ENCODE measurements at regions not wholly inside any gene's neighbourhood (a gene's known extent, or its start where the extent isn't known, plus 50 kb on each side); places are given as distances from the start of the nearest gene placed in this dataset.

DNA sequence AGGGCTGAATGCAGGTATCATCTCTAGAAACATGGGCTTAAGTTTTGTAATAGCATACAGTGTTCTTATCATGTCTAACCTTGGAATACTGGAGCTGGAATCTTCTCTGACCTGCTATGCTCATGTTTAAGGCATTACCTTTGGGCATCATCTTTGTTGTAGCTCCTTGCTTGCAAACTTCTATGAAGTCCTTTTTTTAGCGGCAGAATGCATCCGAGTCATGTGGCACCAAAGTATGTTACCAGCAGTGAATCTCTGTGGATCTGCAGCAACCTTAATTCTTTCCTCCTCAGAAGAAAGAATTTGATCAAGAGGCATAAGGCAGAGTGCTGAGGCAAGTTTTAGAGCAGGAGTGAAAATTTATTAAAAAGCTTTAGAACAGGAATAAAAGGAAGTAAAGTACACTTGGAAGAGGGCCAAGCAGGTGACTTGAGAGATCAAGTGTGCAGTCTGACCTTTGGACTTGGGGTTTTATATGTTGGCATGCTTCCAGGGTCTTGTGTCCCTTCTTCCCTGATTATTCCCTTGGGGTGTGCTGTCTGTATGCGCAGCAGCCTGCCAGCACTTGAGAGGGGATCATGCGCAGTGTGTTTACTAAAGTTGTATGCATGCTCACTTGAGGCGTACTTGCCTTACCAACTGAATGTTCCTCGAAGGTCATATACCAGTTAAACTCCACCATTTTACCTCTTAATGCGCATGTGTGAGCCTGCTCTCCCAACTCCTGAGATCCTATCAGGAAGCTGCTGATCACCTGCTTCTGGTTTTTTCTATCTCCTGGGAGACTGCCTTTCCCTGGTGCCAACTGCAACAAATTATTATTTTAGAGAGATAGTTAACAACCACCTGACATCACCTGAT is 115.5 kb downstream of the LACC1 start:
- CTCF ChIA-PET: no interaction called here
- TF ChIP-seq, protein P1, sequence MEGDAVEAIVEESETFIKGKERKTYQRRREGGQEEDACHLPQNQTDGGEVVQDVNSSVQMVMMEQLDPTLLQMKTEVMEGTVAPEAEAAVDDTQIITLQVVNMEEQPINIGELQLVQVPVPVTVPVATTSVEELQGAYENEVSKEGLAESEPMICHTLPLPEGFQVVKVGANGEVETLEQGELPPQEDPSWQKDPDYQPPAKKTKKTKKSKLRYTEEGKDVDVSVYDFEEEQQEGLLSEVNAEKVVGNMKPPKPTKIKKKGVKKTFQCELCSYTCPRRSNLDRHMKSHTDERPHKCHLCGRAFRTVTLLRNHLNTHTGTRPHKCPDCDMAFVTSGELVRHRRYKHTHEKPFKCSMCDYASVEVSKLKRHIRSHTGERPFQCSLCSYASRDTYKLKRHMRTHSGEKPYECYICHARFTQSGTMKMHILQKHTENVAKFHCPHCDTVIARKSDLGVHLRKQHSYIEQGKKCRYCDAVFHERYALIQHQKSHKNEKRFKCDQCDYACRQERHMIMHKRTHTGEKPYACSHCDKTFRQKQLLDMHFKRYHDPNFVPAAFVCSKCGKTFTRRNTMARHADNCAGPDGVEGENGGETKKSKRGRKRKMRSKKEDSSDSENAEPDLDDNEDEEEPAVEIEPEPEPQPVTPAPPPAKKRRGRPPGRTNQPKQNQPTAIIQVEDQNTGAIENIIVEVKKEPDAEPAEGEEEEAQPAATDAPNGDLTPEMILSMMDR (IDR thresholded peaks at IDR 0.05; ENCODE audit: insufficient read depth, low read depth, low read length): no peak
- Histone ChIP-seq H3K36me3 (ENCODE audit: control insufficient read depth, insufficient read depth, low read length) (no peaks in the 10 kb centered on the region), H3K27me3 (ENCODE audit: control insufficient read depth, insufficient read depth, low read length) (peaks cover 2% of the 10 kb centered on the region; the same call in 1 of the 2 replicates), H3K4me3 (ENCODE audit: low read depth, low read length) (no peak overlapping the region)
- POLR2A ChIA-PET: no interaction called here
- DNase-seq (ENCODE audit: low read depth): no peak

DNA sequence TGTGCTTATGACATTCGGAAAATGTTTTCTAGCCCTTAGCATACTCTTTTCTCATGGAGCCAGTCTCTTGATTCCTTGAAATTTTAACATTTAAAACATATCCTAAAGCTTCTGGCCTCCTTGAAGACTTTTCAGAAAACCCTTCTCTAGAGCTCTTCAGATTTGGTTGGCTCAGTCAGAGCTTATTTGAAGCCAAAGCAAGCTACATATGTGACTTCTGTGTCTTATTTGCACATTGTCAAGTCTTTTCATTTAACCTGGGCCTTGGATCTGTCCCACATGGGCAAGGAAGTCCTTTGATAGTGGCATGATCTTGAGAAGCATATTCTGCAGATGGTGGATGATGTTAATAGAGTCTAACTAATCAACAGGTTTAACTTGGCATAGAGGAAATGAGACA is 116.5 kb downstream of the LACC1 start:
- no peak for DNase-seq (ENCODE audit: low read depth)
- Histone ChIP-seq H3K36me3 (ENCODE audit: control insufficient read depth, insufficient read depth, low read length) (no peaks in the 10 kb centered on the region), H3K4me3 (ENCODE audit: low read depth, low read length) (no peak overlapping the region), H3K27me3 (ENCODE audit: control insufficient read depth, insufficient read depth, low read length) (peaks cover 2% of the 10 kb centered on the region; the same call in 1 of the 2 replicates)
- ChIA-PET CTCF (no interaction called here), POLR2A (no interaction called here)
- TF ChIP-seq, protein P1 (IDR thresholded peaks at IDR 0.05; ENCODE audit: insufficient read depth, low read depth, low read length): no peak

DNA sequence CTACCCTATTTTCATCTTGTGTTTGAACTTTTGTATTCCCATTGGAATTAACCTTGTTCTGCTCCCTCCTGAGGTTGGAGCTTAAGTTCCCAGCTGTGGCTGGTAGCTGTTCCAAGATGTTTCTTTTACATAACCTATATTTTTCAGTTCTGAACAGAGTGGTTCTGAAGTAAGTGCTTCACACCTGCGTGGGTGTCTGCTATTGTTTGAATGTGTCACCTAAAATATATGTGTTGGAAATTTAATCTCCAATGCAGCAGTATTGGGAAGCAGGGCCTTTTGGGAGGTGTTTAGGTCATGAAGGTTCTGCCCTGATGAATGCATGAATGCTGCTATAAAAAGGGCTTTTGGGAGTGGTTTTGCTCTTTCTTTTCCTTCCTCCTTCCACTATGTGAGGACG is 123.8 kb downstream of the LACC1 start:
- no peak for DNase-seq (ENCODE audit: low read depth)
- H3K36me3 ChIP-seq (ENCODE audit: control insufficient read depth, insufficient read depth, low read length): no peaks in the 10 kb centered on the region
- no peak overlapping the region for H3K4me3 ChIP-seq (ENCODE audit: low read depth, low read length)
- no peaks in the 10 kb centered on the region; the same call in 1 of the 2 replicates for H3K27me3 ChIP-seq (ENCODE audit: control insufficient read depth, insufficient read depth, low read length)
- ChIA-PET CTCF (interaction anchor here (0.8 kb wide), 1 partner anchor 9 kb away, joined by 3 read pairs; no protein-coding TSS in a partner anchor), POLR2A (no interaction called here)
- TF ChIP-seq, protein P1 (IDR thresholded peaks at IDR 0.05; ENCODE audit: insufficient read depth, low read depth, low read length): no peak

DNA sequence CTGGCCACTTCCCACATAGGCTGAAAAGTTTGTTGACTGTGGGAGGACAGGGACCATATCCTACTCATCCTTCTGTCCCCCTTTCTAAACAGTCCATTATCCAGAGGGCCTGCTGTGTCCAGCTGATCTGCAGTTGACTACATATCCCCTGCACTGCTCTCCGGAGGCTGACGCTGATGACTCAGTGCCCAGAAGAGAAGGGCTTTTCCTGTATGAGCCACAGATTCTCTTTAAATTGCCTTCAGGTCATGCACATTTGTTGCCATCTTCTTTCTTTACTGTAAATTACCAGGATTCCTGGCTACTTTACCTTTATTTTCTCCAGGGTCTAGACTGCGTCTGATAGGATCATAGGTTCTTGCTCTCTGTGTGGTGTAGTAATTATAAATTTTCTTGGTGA is 125.2 kb downstream of the LACC1 start:
- Histone ChIP-seq H3K36me3 (ENCODE audit: control insufficient read depth, insufficient read depth, low read length) (no peaks in the 10 kb centered on the region), H3K27me3 (ENCODE audit: control insufficient read depth, insufficient read depth, low read length) (no peaks in the 10 kb centered on the region; the same call in 1 of the 2 replicates), H3K4me3 (ENCODE audit: low read depth, low read length) (no peak overlapping the region)
- POLR2A ChIA-PET: no interaction called here
- CTCF ChIA-PET: no interaction called here
- TF ChIP-seq, protein P1 (IDR thresholded peaks at IDR 0.05; ENCODE audit: insufficient read depth, low read depth, low read length): no peak
- DNase-seq (ENCODE audit: low read depth): no peak

DNA sequence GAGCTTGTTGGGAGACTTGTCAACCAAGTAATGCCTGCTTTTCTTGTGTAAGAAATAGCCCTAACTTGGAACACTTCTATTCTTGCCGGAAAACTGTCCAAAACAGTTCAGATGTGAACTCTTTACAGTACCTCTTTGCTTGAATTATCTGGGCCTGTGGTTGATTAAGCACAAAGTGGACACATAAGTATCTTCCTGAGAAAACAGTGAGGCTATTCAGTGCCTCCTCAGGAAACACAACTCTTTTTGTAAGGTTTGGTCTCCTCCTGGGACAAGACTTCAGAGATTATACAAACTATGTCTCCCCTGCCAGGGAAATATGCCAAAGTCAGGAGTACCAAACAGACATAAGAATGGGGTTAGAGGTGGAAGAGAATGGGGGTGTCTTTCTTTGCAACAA is 127.7 kb downstream of the LACC1 start:
- CTCF ChIA-PET: no interaction called here
- TF ChIP-seq, protein P1 (IDR thresholded peaks at IDR 0.05; ENCODE audit: insufficient read depth, low read depth, low read length): no peak
- no peaks in the 10 kb centered on the region; the same call in 1 of the 2 replicates for H3K27me3 ChIP-seq (ENCODE audit: control insufficient read depth, insufficient read depth, low read length)
- POLR2A ChIA-PET: no interaction called here
- H3K36me3 ChIP-seq (ENCODE audit: control insufficient read depth, insufficient read depth, low read length): no peaks in the 10 kb centered on the region
- DNase-seq (ENCODE audit: low read depth): no peak
- no peak overlapping the region for H3K4me3 ChIP-seq (ENCODE audit: low read depth, low read length)

Data from BJ (cell line).